GM18951 (cell line): ENCODE measurements at regions not wholly inside any gene's neighbourhood (a gene's known extent, or its start where the extent isn't known, plus 50 kb on each side); places are given as distances from the start of the nearest gene placed in this dataset.
"Not testable (repeated sequence)": the region's sequence is repeated elsewhere in the genome, so short reads cannot be mapped to it uniquely, and the experiment has no call there.

Source experiments
- POLR2A ChIP-seq: IDR thresholded peaks from 4 replicates; pipeline ENCODE4 v1.6.1; 2011; ENCODE audit warnings: mild to moderate bottlenecking; ENCODE audit not compliant: insufficient read length, insufficient read depth; ENCODE audit errors: extremely low read depth
- in situ Hi-C: fragments of 300-500 bp; cut with MboI; formaldehyde crosslinking; loops from one replicate; pipeline ENCODE4 v1.12.0; 2022; ENCODE audit warnings: low sequenced_read_pairs, mixed read lengths, inconsistent platforms; ENCODE audit not compliant: unreplicated experiment

- no peak for TF ChIP-seq POLR2A
- in situ Hi-C loops = no loop called here
Measured at GRCh38 chr10:52566471-52567246, 205.9 kb downstream of the MBL2 start.

GRCh38 chr10:52567247-52567580 lies 205.4 kb downstream of the MBL2 start:
- no peak for TF ChIP-seq POLR2A
- in situ Hi-C loops = no loop called here

- in situ Hi-C loops = no loop called here
Measured at GRCh38 chr10:52568309-52568708, 204.3 kb downstream of the MBL2 start.

GRCh38 chr10:52570490-52570889 lies 202.1 kb downstream of the MBL2 start:
- TF ChIP-seq POLR2A = no peak
- in situ Hi-C loops = no loop called here

More at GRCh38 chr10:52568309-52568708, 204.3 kb downstream of the MBL2 start:
- no peak for TF ChIP-seq POLR2A

GRCh38 chr10:52571018-52571417 lies 201.6 kb downstream of the MBL2 start:
- in situ Hi-C loops = no loop called here
- TF ChIP-seq POLR2A = no peak

GRCh38 chr10:52571516-52572182 lies 200.9 kb downstream of the MBL2 start:
- no peak for TF ChIP-seq POLR2A
- in situ Hi-C loops = no loop called here

- no peak for TF ChIP-seq POLR2A
- in situ Hi-C loops = no loop called here
Measured at GRCh38 chr10:52573347-52573746, 199.2 kb downstream of the MBL2 start.

- in situ Hi-C loops = no loop called here
- TF ChIP-seq POLR2A = no peak
Measured at GRCh38 chr10:52574697-52575096, 197.9 kb downstream of the MBL2 start.

- in situ Hi-C loops = no loop called here
- no peak for TF ChIP-seq POLR2A
Measured at GRCh38 chr10:52577047-52577446, 195.5 kb downstream of the MBL2 start.

- in situ Hi-C loops = no loop called here
- no peak for TF ChIP-seq POLR2A
Measured at GRCh38 chr10:52578871-52579405, 193.6 kb downstream of the MBL2 start.

GRCh38 chr10:52581636-52582035 lies 190.9 kb downstream of the MBL2 start:
- in situ Hi-C loops = not testable (repeated sequence)

GRCh38 chr10:52583336-52583735 lies 189.2 kb downstream of the MBL2 start:
- in situ Hi-C loops = no loop called here
- no peak for TF ChIP-seq POLR2A

GRCh38 chr10:52586710-52587109 lies 185.9 kb downstream of the MBL2 start:
- in situ Hi-C loops = no loop called here
- TF ChIP-seq POLR2A = no peak
